ENCODE measurements at regions not wholly inside any gene's neighbourhood (a gene's known extent, or its start where the extent isn't known, plus 50 kb on each side); places are given as distances from the start of the nearest gene placed in this dataset.

- no peak for DNase-seq (ENCODE audit: low spot score)
These were observed 163.9 kb upstream of the NOCT start for GRCh38 chr4:138851391-138852335.

DNA sequence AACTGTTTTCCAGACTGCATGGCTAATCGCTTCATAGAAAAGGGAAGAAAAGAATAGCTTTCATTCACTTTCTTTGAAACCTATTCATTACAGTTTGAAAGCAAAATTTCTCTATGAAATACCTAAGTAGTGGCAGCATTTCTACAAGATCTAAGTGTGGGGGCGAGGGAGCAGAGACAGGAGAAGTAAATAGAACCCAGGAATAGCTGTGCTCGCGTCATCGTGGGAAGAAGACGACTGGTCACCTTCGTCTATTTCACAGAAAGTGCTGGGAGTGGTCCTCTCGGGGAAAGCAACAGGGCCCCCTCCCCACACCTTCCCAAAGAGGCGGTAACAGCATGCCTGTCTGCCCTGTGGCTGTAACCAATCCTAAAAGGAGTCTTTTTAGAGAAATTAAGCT lies 169.9 kb upstream of the NOCT start:
- no peak for DNase-seq (ENCODE audit: low spot score)

- no peak for DNase-seq (ENCODE audit: low spot score)
These were observed 170.5 kb upstream of the NOCT start for GRCh38 chr4:138845054-138845453.

GRCh38 chr4:138843616-138844015 lies 172.0 kb upstream of the NOCT start:
- no peak for DNase-seq (ENCODE audit: low spot score)

DNA sequence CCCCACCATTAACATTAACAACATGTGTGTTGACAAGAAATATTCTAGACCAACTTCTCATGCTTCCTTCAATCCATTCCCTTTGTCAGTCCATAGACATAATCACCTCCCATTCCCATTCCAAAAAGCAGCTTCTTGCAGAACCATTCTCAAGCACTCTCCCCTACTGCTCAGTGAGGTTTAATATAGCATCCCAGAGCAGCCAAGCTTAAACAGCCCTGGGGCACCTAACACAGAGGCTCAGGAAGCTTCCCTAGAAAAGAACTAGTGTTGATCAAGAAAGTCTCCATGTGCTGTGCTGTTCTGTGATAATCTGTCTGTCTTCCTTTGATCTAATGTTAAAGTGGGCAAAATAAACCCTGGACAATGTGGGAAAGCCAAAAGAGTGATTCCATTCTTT lies 174.2 kb upstream of the NOCT start:
- no peak for DNase-seq (ENCODE audit: low spot score)

GRCh38 chr4:138838251-138838650 lies 177.3 kb upstream of the NOCT start:
- DNase-seq (ENCODE audit: low spot score): no peak

- no peak for DNase-seq (ENCODE audit: low spot score)
These were observed 179.6 kb upstream of the NOCT start for GRCh38 chr4:138835832-138836533.

GRCh38 chr4:138833974-138834373 lies 181.6 kb upstream of the NOCT start:
- DNase-seq (ENCODE audit: low spot score): no peak

GRCh38 chr4:138832563-138832962 lies 183.0 kb upstream of the NOCT start:
- DNase-seq (ENCODE audit: low spot score): no peak

- no peak for DNase-seq (ENCODE audit: low spot score)
These were observed 183.6 kb upstream of the NOCT start for GRCh38 chr4:138831948-138832347.

DNA sequence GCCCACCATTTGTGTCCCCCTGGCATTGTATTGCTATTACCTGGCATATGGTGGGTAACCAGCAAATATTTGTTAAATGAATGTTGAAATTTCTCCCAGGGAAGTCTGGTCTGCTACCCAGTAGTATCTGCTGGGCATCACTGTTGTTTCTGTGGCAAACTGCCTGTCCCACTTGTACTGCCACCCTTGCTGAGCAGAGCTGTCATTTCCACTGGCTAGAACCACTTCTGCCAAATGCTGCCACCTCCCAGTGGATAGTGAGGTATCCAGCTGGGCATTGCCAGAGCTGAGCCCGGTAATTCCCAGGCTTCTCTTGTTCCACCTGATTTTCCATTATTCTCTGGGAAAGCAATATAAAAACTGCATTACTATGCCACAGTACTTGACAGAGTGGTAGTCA lies 186.7 kb upstream of the NOCT start:
- no peak for DNase-seq (ENCODE audit: low spot score)

DNA sequence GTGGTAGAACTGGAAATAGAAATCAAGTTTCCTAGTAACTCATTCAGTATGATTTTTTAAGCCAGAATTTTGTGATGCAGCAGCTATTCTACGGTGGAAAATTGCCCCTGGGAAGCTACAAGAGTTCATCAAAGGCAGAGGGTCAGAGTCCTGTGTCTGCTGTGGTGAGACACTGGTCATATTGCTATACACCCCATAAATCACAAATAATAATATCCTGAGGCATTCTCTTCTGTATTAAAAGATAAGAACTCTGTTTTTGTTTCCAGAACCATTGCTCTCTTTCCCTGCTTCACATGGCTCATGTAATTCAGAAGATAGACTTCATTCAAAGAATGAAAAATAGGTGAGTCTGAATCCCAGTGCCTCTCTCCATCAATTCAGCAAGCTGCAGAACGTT lies 188.8 kb upstream of the NOCT start:
- no peak for DNase-seq (ENCODE audit: low spot score)

DNA sequence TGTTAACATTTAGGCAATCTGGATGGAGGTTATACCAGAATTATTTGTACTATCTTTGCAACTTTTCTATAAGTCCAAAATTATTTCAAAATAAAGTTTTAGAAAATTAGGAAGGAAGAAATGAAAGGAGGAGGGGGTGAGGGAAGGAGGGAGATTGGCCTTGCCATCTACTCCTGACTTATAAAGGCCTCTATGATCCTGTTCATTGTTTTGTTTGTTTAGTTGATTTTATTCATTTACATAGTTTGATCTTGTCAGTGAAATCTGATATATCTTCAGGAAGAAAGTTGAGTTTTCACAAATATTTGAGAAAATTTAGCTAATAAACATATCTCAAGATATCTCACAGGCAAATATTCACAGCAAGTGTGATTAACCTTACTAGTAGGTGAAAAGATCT lies 189.3 kb upstream of the NOCT start:
- no peak for DNase-seq (ENCODE audit: low spot score)

DNA sequence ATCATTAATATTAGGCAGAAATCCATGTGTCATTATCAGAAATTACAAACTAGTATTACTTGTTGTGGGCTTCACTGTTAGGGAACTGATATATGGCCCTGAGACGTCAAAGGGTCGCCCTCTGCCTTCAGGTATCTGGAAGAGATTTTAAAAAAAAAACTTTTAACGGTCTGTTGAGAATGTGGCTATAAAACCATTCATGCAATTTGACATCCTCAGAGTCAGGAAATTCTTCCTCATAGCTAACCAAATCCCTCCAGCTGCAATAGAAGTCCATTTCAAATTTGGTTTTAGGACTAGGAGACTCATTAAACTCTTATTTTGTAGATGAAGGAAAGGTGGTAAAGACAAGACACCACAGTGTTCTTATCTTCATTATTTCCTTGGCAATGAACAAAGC lies 194.2 kb upstream of the NOCT start:
- no peak for DNase-seq (ENCODE audit: low spot score)

DNA sequence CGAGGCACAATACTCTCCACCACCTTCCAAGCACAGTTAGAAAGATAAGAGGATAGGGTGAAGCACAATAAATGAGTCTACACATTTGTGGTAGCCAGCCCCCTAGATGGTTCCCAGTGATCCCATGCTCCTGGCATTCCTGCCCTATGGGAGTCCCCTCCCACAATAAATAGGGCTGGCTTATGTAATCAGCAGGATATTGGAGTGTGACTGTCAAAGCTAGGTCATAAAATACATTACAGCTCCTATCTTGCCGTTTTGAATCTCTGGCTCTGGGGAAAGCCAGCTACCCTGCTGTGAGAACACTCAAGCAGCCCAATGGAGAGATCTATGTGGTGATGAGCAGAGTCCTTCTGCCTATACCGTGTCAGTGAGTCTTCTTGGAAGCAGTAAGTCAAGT lies 198.7 kb upstream of the NOCT start:
- DNase-seq (ENCODE audit: low spot score): no peak

- no peak for DNase-seq (ENCODE audit: low spot score)
These were observed 199.8 kb upstream of the NOCT start for GRCh38 chr4:138815811-138816210.

DNA sequence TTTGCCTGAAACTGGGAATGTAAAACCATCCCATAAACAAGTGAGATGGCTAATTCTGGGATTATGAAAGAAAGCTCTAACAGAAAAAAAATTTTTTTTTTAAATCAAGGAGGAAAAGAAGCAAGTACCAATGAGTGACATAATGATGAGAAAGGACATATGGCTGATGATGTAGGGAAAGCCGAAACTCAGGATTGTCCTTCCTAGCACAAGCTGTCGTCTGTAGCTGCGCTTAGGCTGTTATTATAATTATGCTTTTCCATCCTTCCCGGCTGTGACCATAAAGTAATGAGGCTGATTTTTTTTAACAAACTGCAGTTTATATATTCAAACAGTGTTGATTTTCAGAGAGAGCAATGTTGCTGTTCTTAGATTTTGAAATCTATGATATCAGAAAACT lies 209.8 kb upstream of the NOCT start:
- DNase-seq (ENCODE audit: low spot score): no peak

- no peak for DNase-seq (ENCODE audit: low spot score)
These were observed 210.9 kb upstream of the NOCT start for GRCh38 chr4:138804711-138805110.

GRCh38 chr4:138803051-138803450 lies 212.5 kb upstream of the NOCT start:
- no peak for DNase-seq (ENCODE audit: low spot score)

GRCh38 chr4:138802499-138802898 lies 213.1 kb upstream of the NOCT start:
- DNase-seq (ENCODE audit: low spot score): no peak

DNA sequence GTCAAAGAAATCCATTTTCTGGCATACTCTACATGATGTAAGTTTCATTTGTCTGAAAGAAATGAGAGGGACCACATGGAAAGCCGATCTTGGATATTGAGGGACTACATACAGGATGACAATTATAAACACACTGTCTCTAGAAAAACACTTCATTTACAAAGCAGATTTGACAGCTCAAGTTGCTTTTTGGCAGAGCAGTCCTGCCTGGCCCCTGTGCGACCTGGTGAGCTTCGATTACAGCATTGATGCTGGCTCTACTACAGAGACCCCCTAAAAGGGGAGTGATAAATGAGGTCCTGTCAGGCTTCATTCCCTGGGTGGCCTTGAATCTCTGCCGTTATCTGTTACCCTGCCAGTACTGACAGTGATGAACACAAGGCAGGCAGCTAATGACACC lies 215.2 kb upstream of the NOCT start:
- no peak for DNase-seq (ENCODE audit: low spot score)

DNA sequence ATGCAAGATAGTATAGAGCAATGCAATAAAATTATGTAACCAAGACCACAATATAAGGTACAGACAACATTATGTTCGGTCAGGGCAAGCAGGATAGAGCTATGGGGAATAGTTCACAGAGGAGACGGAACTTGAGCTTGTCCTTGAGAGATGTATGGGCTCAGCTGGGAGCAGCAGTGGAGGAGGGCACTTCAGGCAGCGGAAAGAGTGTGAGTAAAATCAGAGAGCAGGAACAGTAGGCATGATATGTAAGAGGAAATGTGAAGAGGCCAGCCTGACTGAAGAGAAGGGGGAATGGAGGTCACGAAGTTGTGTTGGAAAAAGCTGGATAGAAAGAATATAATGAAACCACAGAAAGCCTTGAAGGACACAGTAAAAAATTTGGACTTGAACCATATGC lies 217.2 kb upstream of the NOCT start:
- DNase-seq (ENCODE audit: low spot score): no peak

GRCh38 chr4:138797646-138798045 lies 217.9 kb upstream of the NOCT start:
- no peak for DNase-seq (ENCODE audit: low spot score)

GRCh38 chr4:138796761-138797160 lies 218.8 kb upstream of the NOCT start:
- no peak for DNase-seq (ENCODE audit: low spot score)

All from CD4-positive, alpha-beta T cell treated with Interleukin-6 at 100 ng/mL for 8 hours (primary cell).